ENCODE measurements at regions not wholly inside any gene's neighbourhood (a gene's known extent, or its start where the extent isn't known, plus 50 kb on each side); places are given as distances from the start of the nearest gene placed in this dataset.

DNA sequence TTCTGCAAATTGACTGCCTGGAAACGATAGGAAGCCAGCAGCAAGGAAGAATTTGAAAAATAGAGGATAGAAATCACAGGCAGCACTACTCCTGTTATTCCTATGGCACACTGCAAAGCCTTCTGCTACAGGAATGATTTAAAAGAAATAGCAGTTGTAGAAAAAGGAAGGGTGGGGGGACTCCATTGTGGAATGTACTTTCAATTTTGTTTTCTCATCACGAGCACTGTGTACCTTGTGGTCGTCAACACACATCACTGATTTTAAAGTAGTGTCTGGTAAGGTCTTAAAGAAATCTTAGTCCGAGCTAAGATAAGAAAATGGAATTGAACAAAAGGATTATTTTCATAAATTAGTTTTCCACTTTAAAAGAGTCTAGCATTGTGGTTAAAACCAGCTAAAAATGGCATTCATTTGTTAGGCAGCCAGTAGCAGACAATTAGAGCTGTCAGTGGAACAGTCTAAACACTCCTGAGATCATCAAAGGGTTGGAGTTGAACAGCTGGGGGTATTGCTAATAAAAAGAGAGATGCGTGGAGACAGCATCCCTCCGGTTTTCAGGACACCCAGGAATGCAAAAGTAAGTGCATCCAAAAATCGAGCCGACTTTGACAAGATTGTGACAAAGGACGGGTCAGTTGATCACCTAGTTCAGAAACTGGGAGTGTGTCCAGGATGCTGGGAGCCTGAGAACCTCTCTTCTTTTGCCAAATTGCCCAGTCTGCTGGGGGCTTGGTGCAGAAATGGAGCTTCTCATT, 97.8 kb upstream of the WWC1 start:
- Mint-ChIP-seq H3K27ac (no peak overlapping the region), H3K9me3 (no peaks in the 10 kb centered on the region), H3K27me3 (ENCODE audit: low read depth) (no peaks in the 10 kb centered on the region), H3K36me3 (no peaks in the 10 kb centered on the region), H3K4me1 (peaks cover 7% of the 10 kb centered on the region; the same call in 1 of the 2 replicates), H3K4me3 (no peak overlapping the region)
- ChIA-PET POLR2A (no interaction called here), CTCF (interaction anchor here (1.3 kb wide), 1 partner anchor 79 kb away, joined by 3 read pairs; no protein-coding TSS in a partner anchor)
- TF ChIP-seq, protein P1, sequence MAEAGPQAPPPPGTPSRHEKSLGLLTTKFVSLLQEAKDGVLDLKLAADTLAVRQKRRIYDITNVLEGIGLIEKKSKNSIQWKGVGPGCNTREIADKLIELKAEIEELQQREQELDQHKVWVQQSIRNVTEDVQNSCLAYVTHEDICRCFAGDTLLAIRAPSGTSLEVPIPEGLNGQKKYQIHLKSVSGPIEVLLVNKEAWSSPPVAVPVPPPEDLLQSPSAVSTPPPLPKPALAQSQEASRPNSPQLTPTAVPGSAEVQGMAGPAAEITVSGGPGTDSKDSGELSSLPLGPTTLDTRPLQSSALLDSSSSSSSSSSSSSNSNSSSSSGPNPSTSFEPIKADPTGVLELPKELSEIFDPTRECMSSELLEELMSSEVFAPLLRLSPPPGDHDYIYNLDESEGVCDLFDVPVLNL (CRISPR knock-in tag; IDR thresholded peaks at IDR 0.05; ENCODE audit: borderline replicate concordance, low read depth): no peak
- DNase-seq (ENCODE audit: low spot score) (no peak), ATAC-seq (no peak)

DNA sequence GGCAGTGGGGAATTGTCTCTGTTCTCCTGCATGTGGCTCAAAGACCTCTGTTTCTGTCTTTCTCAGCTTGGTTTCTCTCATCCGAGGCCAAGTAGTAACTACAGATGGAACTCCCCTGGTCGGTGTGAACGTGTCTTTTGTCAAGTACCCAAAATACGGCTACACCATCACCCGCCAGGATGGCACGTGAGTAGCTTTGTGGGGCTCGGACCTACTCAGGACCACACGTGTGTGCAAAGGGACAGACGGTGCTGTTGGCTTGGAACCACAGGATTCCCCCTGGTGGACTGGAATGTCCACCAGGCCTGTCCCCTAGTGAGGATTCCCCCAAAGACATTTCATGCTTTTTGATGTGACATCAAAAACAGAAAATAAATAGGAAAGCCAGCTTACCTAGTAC, 96.3 kb upstream of the WWC1 start:
- CTCF ChIA-PET: interaction anchor here (0.8 to 1.5 kb wide), 2 partner anchors 29 to 81 kb away, joined by 3 to 6 read pairs; no protein-coding TSS in a partner anchor
- no peak for TF ChIP-seq ZNF317 (CRISPR knock-in tag; IDR thresholded peaks at IDR 0.05; ENCODE audit: borderline replicate concordance, low read depth)
- no peak for TF ChIP-seq HMGA2 (CRISPR knock-in tag; IDR thresholded peaks at IDR 0.05)
- no peak for TF ChIP-seq MXD4 (CRISPR knock-in tag; IDR thresholded peaks at IDR 0.05; ENCODE audit: borderline replicate concordance)
- TF ChIP-seq, protein P2, sequence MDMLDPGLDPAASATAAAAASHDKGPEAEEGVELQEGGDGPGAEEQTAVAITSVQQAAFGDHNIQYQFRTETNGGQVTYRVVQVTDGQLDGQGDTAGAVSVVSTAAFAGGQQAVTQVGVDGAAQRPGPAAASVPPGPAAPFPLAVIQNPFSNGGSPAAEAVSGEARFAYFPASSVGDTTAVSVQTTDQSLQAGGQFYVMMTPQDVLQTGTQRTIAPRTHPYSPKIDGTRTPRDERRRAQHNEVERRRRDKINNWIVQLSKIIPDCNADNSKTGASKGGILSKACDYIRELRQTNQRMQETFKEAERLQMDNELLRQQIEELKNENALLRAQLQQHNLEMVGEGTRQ (CRISPR knock-in tag; IDR thresholded peaks at IDR 0.05): no peak
- TF ChIP-seq OVOL2 (CRISPR knock-in tag; IDR thresholded peaks at IDR 0.05; ENCODE audit: borderline replicate concordance): no peak
- TF ChIP-seq, protein P3, sequence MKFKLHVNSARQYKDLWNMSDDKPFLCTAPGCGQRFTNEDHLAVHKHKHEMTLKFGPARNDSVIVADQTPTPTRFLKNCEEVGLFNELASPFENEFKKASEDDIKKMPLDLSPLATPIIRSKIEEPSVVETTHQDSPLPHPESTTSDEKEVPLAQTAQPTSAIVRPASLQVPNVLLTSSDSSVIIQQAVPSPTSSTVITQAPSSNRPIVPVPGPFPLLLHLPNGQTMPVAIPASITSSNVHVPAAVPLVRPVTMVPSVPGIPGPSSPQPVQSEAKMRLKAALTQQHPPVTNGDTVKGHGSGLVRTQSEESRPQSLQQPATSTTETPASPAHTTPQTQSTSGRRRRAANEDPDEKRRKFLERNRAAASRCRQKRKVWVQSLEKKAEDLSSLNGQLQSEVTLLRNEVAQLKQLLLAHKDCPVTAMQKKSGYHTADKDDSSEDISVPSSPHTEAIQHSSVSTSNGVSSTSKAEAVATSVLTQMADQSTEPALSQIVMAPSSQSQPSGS (CRISPR knock-in tag; IDR thresholded peaks at IDR 0.05; ENCODE audit: borderline replicate concordance, low read depth): no peak
- TF ChIP-seq CBFB (CRISPR knock-in tag; IDR thresholded peaks at IDR 0.05; ENCODE audit: low read depth): no peak
- no peak for TF ChIP-seq NFATC4 (CRISPR knock-in tag; IDR thresholded peaks at IDR 0.05)
- no peak for TF ChIP-seq ZNF416 (CRISPR knock-in tag; IDR thresholded peaks at IDR 0.05)
- no peak for TF ChIP-seq GTF2I (CRISPR knock-in tag; conservative IDR thresholded peaks at IDR 0.05)
- TF ChIP-seq JUN (CRISPR knock-in tag; IDR thresholded peaks at IDR 0.05): no peak
- TF ChIP-seq, protein P4, sequence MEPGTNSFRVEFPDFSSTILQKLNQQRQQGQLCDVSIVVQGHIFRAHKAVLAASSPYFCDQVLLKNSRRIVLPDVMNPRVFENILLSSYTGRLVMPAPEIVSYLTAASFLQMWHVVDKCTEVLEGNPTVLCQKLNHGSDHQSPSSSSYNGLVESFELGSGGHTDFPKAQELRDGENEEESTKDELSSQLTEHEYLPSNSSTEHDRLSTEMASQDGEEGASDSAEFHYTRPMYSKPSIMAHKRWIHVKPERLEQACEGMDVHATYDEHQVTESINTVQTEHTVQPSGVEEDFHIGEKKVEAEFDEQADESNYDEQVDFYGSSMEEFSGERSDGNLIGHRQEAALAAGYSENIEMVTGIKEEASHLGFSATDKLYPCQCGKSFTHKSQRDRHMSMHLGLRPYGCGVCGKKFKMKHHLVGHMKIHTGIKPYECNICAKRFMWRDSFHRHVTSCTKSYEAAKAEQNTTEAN (CRISPR knock-in tag; IDR thresholded peaks at IDR 0.05): no peak
- TF ChIP-seq, protein P5, sequence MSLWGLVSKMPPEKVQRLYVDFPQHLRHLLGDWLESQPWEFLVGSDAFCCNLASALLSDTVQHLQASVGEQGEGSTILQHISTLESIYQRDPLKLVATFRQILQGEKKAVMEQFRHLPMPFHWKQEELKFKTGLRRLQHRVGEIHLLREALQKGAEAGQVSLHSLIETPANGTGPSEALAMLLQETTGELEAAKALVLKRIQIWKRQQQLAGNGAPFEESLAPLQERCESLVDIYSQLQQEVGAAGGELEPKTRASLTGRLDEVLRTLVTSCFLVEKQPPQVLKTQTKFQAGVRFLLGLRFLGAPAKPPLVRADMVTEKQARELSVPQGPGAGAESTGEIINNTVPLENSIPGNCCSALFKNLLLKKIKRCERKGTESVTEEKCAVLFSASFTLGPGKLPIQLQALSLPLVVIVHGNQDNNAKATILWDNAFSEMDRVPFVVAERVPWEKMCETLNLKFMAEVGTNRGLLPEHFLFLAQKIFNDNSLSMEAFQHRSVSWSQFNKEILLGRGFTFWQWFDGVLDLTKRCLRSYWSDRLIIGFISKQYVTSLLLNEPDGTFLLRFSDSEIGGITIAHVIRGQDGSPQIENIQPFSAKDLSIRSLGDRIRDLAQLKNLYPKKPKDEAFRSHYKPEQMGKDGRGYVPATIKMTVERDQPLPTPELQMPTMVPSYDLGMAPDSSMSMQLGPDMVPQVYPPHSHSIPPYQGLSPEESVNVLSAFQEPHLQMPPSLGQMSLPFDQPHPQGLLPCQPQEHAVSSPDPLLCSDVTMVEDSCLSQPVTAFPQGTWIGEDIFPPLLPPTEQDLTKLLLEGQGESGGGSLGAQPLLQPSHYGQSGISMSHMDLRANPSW (CRISPR knock-in tag; conservative IDR thresholded peaks at IDR 0.05; ENCODE audit: low read depth): no peak
- TF ChIP-seq, protein P6, sequence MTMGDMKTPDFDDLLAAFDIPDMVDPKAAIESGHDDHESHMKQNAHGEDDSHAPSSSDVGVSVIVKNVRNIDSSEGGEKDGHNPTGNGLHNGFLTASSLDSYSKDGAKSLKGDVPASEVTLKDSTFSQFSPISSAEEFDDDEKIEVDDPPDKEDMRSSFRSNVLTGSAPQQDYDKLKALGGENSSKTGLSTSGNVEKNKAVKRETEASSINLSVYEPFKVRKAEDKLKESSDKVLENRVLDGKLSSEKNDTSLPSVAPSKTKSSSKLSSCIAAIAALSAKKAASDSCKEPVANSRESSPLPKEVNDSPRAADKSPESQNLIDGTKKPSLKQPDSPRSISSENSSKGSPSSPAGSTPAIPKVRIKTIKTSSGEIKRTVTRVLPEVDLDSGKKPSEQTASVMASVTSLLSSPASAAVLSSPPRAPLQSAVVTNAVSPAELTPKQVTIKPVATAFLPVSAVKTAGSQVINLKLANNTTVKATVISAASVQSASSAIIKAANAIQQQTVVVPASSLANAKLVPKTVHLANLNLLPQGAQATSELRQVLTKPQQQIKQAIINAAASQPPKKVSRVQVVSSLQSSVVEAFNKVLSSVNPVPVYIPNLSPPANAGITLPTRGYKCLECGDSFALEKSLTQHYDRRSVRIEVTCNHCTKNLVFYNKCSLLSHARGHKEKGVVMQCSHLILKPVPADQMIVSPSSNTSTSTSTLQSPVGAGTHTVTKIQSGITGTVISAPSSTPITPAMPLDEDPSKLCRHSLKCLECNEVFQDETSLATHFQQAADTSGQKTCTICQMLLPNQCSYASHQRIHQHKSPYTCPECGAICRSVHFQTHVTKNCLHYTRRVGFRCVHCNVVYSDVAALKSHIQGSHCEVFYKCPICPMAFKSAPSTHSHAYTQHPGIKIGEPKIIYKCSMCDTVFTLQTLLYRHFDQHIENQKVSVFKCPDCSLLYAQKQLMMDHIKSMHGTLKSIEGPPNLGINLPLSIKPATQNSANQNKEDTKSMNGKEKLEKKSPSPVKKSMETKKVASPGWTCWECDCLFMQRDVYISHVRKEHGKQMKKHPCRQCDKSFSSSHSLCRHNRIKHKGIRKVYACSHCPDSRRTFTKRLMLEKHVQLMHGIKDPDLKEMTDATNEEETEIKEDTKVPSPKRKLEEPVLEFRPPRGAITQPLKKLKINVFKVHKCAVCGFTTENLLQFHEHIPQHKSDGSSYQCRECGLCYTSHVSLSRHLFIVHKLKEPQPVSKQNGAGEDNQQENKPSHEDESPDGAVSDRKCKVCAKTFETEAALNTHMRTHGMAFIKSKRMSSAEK (CRISPR knock-in tag; IDR thresholded peaks at IDR 0.05; ENCODE audit: borderline replicate concordance): no peak
- no peak for TF ChIP-seq SP1 (CRISPR knock-in tag; conservative IDR thresholded peaks at IDR 0.05)
- no peak for TF ChIP-seq ZNF263 (CRISPR knock-in tag; IDR thresholded peaks at IDR 0.05; ENCODE audit: low read depth)
- no peak for TF ChIP-seq ZNF671 (CRISPR knock-in tag; IDR thresholded peaks at IDR 0.05)
- TF ChIP-seq PRRX2 (CRISPR knock-in tag; IDR thresholded peaks at IDR 0.05): no peak

More for the DNA sequence above, 96.3 kb upstream of the WWC1 start:
- no peaks in the 10 kb centered on the region for H3K9me3 Mint-ChIP-seq
- no peaks in the 10 kb centered on the region for H3K36me3 Mint-ChIP-seq
- H3K27me3 Mint-ChIP-seq (ENCODE audit: low read depth): no peaks in the 10 kb centered on the region
- H3K4me1 Mint-ChIP-seq: peaks cover 7% of the 10 kb centered on the region; the same call in 1 of the 2 replicates
- POLR2A ChIA-PET: no interaction called here
- no peak overlapping the region for H3K4me3 Mint-ChIP-seq
- no peak for ATAC-seq
- DNase-seq (ENCODE audit: low spot score): no peak
- no peak overlapping the region for H3K27ac Mint-ChIP-seq
